SK-N-SH (cell line): ENCODE measurements at regions not wholly inside any gene's neighbourhood (a gene's known extent, or its start where the extent isn't known, plus 50 kb on each side); places are given as distances from the start of the nearest gene placed in this dataset.

Experiments
- CTCF ChIA-PET: fragments of 300-600, 350-600 bp; formaldehyde crosslinking; extraction: SDS; loops from one replicate; lab custom pipeline; 2021; lab: Yijun Ruan, JAX
- POLR2A ChIA-PET: fragments of 350-600 bp; sonication (Branson Sonifier 250); formaldehyde crosslinking; extraction: SDS; loops from one replicate; lab custom pipeline; 2020; ENCODE audit warnings: antibody characterized with exemption, inconsistent platforms; lab: Yijun Ruan, JAX
- DNase-seq: peaks from one replicate; pipeline ENCODE4 v3.0.0; 2012
- H2AFZ ChIP-seq: fragments of 200-600 bp; sonication (generic); 2 replicates; pipeline ENCODE4 v1.8.1; 2016; ENCODE audit warnings: antibody characterized with exemption, mild to moderate bottlenecking, low read depth
- H3F3A ChIP-seq: fragments of 200-600 bp; sonication (generic); replicated peaks from 2 replicates; pipeline ENCODE3; 2016; ENCODE audit warnings: antibody characterized with exemption, mild to moderate bottlenecking; ENCODE audit not compliant: insufficient read depth
- H3K27ac ChIP-seq, 2 experiments: fragments of 200-500 bp in 1 of 2; fragments of 200-600 bp in 1 of 2; sonication (Bioruptor generic) in 1 of 2; sonication (generic), shearing (Covaris generic) in 1 of 2; 2 replicates each; pipeline versions ENCODE4 v1.5.1 to v1.6.1; 2014 to 2016; ENCODE audit warnings: low read depth in 2 of 2, inconsistent platforms in 1 of 2, low read length in 1 of 2, mild to moderate bottlenecking in 1 of 2, mixed read lengths in 1 of 2
- H3K27me3 ChIP-seq: fragments of 200-600 bp; sonication (generic), shearing (Covaris generic); 2 replicates; pipeline ENCODE4 v1.6.1; 2016; ENCODE audit warnings: mixed run types; ENCODE audit not compliant: insufficient read depth
- H3K36me3 ChIP-seq, 2 experiments: fragments of 200-500 bp in 1 of 2; fragments of 200-600 bp in 1 of 2; sonication (Bioruptor generic) in 1 of 2; sonication (generic) in 1 of 2; replicated peaks in 1 of 2; 2 replicates each; pipeline versions ENCODE3 to v1.5.1; 2014 to 2016; ENCODE audit warnings: low read length in 1 of 2, mild to moderate bottlenecking in 1 of 2; ENCODE audit not compliant: insufficient read depth in 2 of 2, control insufficient read depth in 1 of 2
- H3K4me1 ChIP-seq, 2 experiments: fragments of 200-500 bp in 1 of 2; fragments of 200-600 bp in 1 of 2; sonication (Bioruptor generic) in 1 of 2; sonication (generic), shearing (Covaris generic) in 1 of 2; 2 replicates each; pipeline versions ENCODE4 v1.5.1 to v1.6.1; 2014 to 2016; ENCODE audit warnings: low read depth in 1 of 2, low read length in 1 of 2, mixed run types in 1 of 2; ENCODE audit not compliant: insufficient read depth in 2 of 2, control insufficient read depth in 1 of 2
- H3K4me2 ChIP-seq: fragments of 200-600 bp; sonication (generic), shearing (Covaris generic); 2 replicates; pipeline ENCODE4 v1.6.1; 2017; ENCODE audit warnings: mixed run types
- H3K4me3 ChIP-seq, 2 experiments: fragments of 200-500 bp in 1 of 2; fragments of 200-600 bp in 1 of 2; sonication (Bioruptor generic) in 1 of 2; sonication (generic), shearing (Covaris generic) in 1 of 2; 2 replicates each; pipeline versions ENCODE4 v1.5.1 to v1.8.1; 2014 to 2016; ENCODE audit warnings: low read depth in 2 of 2, inconsistent platforms in 1 of 2, low read length in 1 of 2, mild to moderate bottlenecking in 1 of 2, mixed read lengths in 1 of 2, moderate library complexity in 1 of 2
- H3K79me2 ChIP-seq: fragments of 200-600 bp; sonication (generic); 2 replicates; pipeline ENCODE4 v1.8.1; 2017; ENCODE audit warnings: mild to moderate bottlenecking; ENCODE audit not compliant: insufficient read depth
- H3K9ac ChIP-seq: fragments of 200-600 bp; sonication (generic); 2 replicates; pipeline ENCODE4 v1.6.1; 2017; ENCODE audit warnings: mixed run types
- H3K9me2 ChIP-seq: fragments of 200-600 bp; sonication (generic); 2 replicates; pipeline ENCODE4 v1.6.1; 2017; ENCODE audit warnings: mixed run types
- H3K9me3 ChIP-seq: fragments of 200-600 bp; sonication (generic); 2 replicates; pipeline ENCODE4 v1.6.1; 2017; ENCODE audit warnings: mixed run types, mild to moderate bottlenecking, moderate library complexity
- H4K20me1 ChIP-seq: fragments of 200-600 bp; sonication (generic); 2 replicates; pipeline ENCODE4 v1.6.1; 2017; ENCODE audit warnings: mild to moderate bottlenecking, mixed run types; ENCODE audit not compliant: insufficient read depth
- EP300 ChIP-seq, 2 experiments: IDR thresholded peaks; 2 replicates each; pipeline versions ENCODE4 v1.4.0 to v1.6.1; 2012; ENCODE audit warnings: borderline replicate concordance in 1 of 2, low read depth in 1 of 2, low read length in 1 of 2
- EZH2phosphoT487 ChIP-seq: fragments of 200-600 bp; sonication (generic); IDR thresholded peaks from 2 replicates; pipeline ENCODE4 v1.6.1; 2017; ENCODE audit warnings: low read depth, mixed run types, mild to moderate bottlenecking, antibody characterized with exemption, moderate library complexity, borderline replicate concordance
- FOSL2 ChIP-seq: IDR thresholded peaks from 2 replicates; pipeline ENCODE4 v1.4.0; 2012; ENCODE audit warnings: low read depth, mild to moderate bottlenecking, moderate library complexity, borderline replicate concordance
- FOXJ3 ChIP-seq: sonication (generic); formaldehyde crosslinking; IDR thresholded peaks from 2 replicates; pipeline ENCODE4 v1.5.1; 2020; ENCODE audit warnings: mild to moderate bottlenecking, missing genetic modification reagents
- GATA2 ChIP-seq: sonication (generic); formaldehyde crosslinking; IDR thresholded peaks from 2 replicates; pipeline ENCODE4 v1.5.0; 2020; ENCODE audit warnings: mild to moderate bottlenecking, missing genetic modification reagents
- MXI1 ChIP-seq: IDR thresholded peaks from 2 replicates; pipeline ENCODE4 v1.6.1; 2012; ENCODE audit warnings: mild to moderate bottlenecking, low read depth, low read length, improper control_type of control experiment
- NFIC ChIP-seq: IDR thresholded peaks from 2 replicates; pipeline ENCODE4 v1.4.0; 2012; ENCODE audit warnings: borderline replicate concordance
- NRF1 ChIP-seq: IDR thresholded peaks from 2 replicates; pipeline ENCODE4 v1.6.1; 2012; ENCODE audit warnings: low read depth, mild to moderate bottlenecking, low read length
- RAD21 ChIP-seq: IDR thresholded peaks from 2 replicates; pipeline ENCODE4 v1.6.1; 2012; ENCODE audit warnings: mild to moderate bottlenecking, low read length
- RCOR1 ChIP-seq: fragments of 150-350 bp; IDR thresholded peaks from 2 replicates; pipeline ENCODE4 v1.6.1; 2017; ENCODE audit warnings: antibody characterized with exemption, low read length
- REST ChIP-seq: IDR thresholded peaks from 2 replicates; pipeline ENCODE4 v1.6.1; 2012; ENCODE audit warnings: mild to moderate bottlenecking, low read depth, low read length, moderate library complexity
- RXRA ChIP-seq: IDR thresholded peaks from 2 replicates; pipeline ENCODE4 v1.4.0; 2012; ENCODE audit warnings: low read depth, mild to moderate bottlenecking, borderline replicate concordance
- SIN3A ChIP-seq: IDR thresholded peaks from 2 replicates; pipeline ENCODE4 v1.6.1; 2012; ENCODE audit warnings: low read depth, mild to moderate bottlenecking, low read length, moderate library complexity, borderline replicate concordance
- TEAD4 ChIP-seq: IDR thresholded peaks from 2 replicates; pipeline ENCODE4 v1.4.0; 2012; ENCODE audit warnings: mild to moderate bottlenecking, borderline replicate concordance; ENCODE audit not compliant: insufficient read depth
- USF2 ChIP-seq: fragments of 150-350 bp; IDR thresholded peaks from 2 replicates; pipeline ENCODE4 v1.6.1; 2017; ENCODE audit warnings: antibody characterized with exemption, low read length, low read depth, borderline replicate concordance
- WGBS: methylation state at CpG from one replicate; pipeline ENCODE4 v1.1.6; 2017; ENCODE audit warnings: low lambda C conversion rate; 5-methylcytosine and 5-hydroxymethylcytosine counted together

DNA sequence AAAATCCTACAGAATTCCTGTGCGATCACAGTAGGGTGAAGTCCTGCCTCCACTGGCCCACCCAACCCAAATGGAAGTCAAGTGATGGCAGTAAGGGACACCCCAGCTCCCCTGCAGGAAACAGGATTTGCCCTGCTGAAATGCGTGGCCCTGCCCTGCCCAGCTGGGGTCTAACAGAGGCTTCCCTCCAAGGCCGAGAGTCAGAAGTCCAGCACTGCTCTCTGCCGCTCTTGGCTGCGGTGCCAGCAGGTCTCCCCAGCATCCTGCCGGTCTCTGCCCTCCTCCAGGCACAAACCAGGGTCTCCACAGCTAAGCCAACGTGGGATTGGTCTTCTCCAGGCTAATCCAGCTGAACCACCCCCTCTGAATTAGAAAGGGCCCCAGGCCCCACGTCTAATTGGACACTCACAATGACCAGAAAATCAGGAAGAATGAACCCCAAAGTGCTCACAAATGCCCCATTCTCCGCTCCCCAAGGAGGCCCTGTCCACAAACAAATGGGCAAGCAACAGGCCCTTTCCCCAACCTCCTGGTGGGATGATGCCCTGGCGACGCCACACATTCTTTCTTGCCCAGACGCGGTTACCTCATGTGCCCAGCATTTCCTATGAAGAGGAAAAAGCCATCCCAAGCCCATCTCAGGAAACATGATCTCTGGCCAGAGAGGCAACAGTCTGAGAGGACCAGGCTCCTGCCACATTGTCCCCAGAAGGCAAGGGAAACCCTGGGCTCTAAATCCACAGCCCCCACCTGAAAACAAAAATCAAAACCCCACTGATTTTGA is 117.2 kb downstream of the BANF2 start:
- CTCF ChIA-PET = interaction anchor here (0.6 to 0.9 kb wide), 3 partner anchors 11 to 134 kb away, joined by 3 to 4 read pairs (median 3); partner anchors contain the start of gene RRBP1
- H2AFZ ChIP-seq = no peak overlapping the region
- POLR2A ChIA-PET = no interaction called here

More for the DNA sequence above, 117.2 kb downstream of the BANF2 start:
- H3K27me3 ChIP-seq = no peaks in the 10 kb centered on the region
- H3K9me2 ChIP-seq = no peaks in the 10 kb centered on the region
- H3F3A ChIP-seq = no peaks in the 10 kb centered on the region
- H4K20me1 ChIP-seq = no peaks in the 10 kb centered on the region
- H3K36me3 ChIP-seq = no peaks in the 10 kb centered on the region
- H3K4me1 ChIP-seq = no peaks in the 10 kb centered on the region
- H3K9ac ChIP-seq = no peak overlapping the region
- no peaks in the 10 kb centered on the region for H3K79me2 ChIP-seq
- TF ChIP-seq RAD21 (no peak), RXRA (no peak), USF2 (no peak), NRF1 (no peak), GATA2 (no peak), FOXJ3 (no peak), FOSL2 (no peak), EP300 (IDR thresholded peaks at IDR 0.05; ENCODE audit: borderline replicate concordance in 1 of 2, low read depth in 1 of 2, low read length in 1 of 2) (no peak), TEAD4 (no peak), SIN3A (no peak), REST (no peak), NFIC (no peak), EZH2phosphoT487 (no peak), RCOR1 (no peak), MXI1 (no peak)
- H3K27ac ChIP-seq = no peak overlapping the region; a peak in 1 of 4 replicates
- no peak overlapping the region for H3K4me2 ChIP-seq
- no peaks in the 10 kb centered on the region for H3K9me3 ChIP-seq
- no peak for DNase-seq
- WGBS = 39% methylated on average over 9 of the region's 13 CpGs
- H3K4me3 ChIP-seq = no peak overlapping the region
